ENCODE measurements at regions not wholly inside any gene's neighbourhood (a gene's known extent, or its start where the extent isn't known, plus 50 kb on each side); places are given as distances from the start of the nearest gene placed in this dataset.
A peak's percentile ranks its signal among the peaks of the same experiment; 100 is the strongest.
"Not testable (repeated sequence)": the region's sequence is repeated elsewhere in the genome, so short reads cannot be mapped to it uniquely, and the experiment has no call there.

- DNase-seq (ENCODE audit: low spot score) (no peak), ATAC-seq (no peak)
Observed at GRCh38 chr9:105972466-105973204, 278.3 kb downstream of the TMEM38B start.

GRCh38 chr9:105973951-105974351, 279.6 kb downstream of the TMEM38B start:
- ATAC-seq (no peak), DNase-seq (ENCODE audit: low spot score) (no peak)

- DNase-seq (ENCODE audit: low spot score) (no peak), ATAC-seq (no peak)
Observed at GRCh38 chr9:105975886-105976645, 281.7 kb downstream of the TMEM38B start.

- DNase-seq (ENCODE audit: low spot score) (no peak), ATAC-seq (no peak)
Observed at GRCh38 chr9:105978336-105978735, 284.0 kb downstream of the TMEM38B start.

- DNase-seq (ENCODE audit: low spot score) = no peak
- ATAC-seq = no peak
Observed at GRCh38 chr9:105978826-105979225, 284.5 kb downstream of the TMEM38B start.

- DNase-seq (ENCODE audit: low spot score) (no peak), ATAC-seq (no peak)
Observed at GRCh38 chr9:105979290-105979689, 284.9 kb downstream of the TMEM38B start.

- DNase-seq (ENCODE audit: low spot score) = no peak
- no peak for ATAC-seq
Observed at GRCh38 chr9:105984714-105985113, 290.4 kb downstream of the TMEM38B start.

GRCh38 chr9:105993116-105993854, 298.9 kb downstream of the TMEM38B start:
- ATAC-seq (no peak), DNase-seq (ENCODE audit: low spot score) (no peak)

- no peak for ATAC-seq
Observed at GRCh38 chr9:105993921-105994715, 299.8 kb downstream of the TMEM38B start.

GRCh38 chr9:105994970-105995369, 300.6 kb downstream of the TMEM38B start:
- DNase-seq (ENCODE audit: low spot score) (no peak), ATAC-seq (no peak)

More at GRCh38 chr9:105993921-105994715, 299.8 kb downstream of the TMEM38B start:
- no peak for DNase-seq (ENCODE audit: low spot score)

- no peak for DNase-seq (ENCODE audit: low spot score)
- ATAC-seq = peak; percentile 21
Observed at GRCh38 chr9:106017198-106017740, 322.9 kb downstream of the TMEM38B start.

- ATAC-seq (no peak), DNase-seq (ENCODE audit: low spot score) (no peak)
Observed at GRCh38 chr9:106019039-106019680, 324.8 kb downstream of the TMEM38B start.

- ATAC-seq (no peak), DNase-seq (ENCODE audit: low spot score) (no peak)
Observed at GRCh38 chr9:106019702-106020101, 325.4 kb downstream of the TMEM38B start.

- ATAC-seq (no peak), DNase-seq (ENCODE audit: low spot score) (no peak)
Observed at GRCh38 chr9:106020186-106020585, 325.8 kb downstream of the TMEM38B start.

GRCh38 chr9:106023455-106023854, 329.1 kb downstream of the TMEM38B start:
- DNase-seq (ENCODE audit: low spot score) (no peak), ATAC-seq (no peak)

GRCh38 chr9:106025453-106025852, 331.1 kb downstream of the TMEM38B start:
- no peak for ATAC-seq
- no peak for DNase-seq (ENCODE audit: low spot score)

- not testable (repeated sequence) for DNase-seq (ENCODE audit: low spot score); ATAC-seq
Observed at GRCh38 chr9:106030146-106030545, 335.8 kb downstream of the TMEM38B start.

- DNase-seq (ENCODE audit: low spot score) (no peak), ATAC-seq (no peak)
Observed at GRCh38 chr9:106032978-106033377, 338.6 kb downstream of the TMEM38B start.

GRCh38 chr9:106035806-106036205, 341.5 kb downstream of the TMEM38B start:
- ATAC-seq (no peak), DNase-seq (ENCODE audit: low spot score) (no peak)
